NCI-H446 (cell line): ENCODE measurements at regions not wholly inside any gene's neighbourhood (a gene's known extent, or its start where the extent isn't known, plus 50 kb on each side); places are given as distances from the start of the nearest gene placed in this dataset.
"Not testable (repeated sequence)": the region's sequence is repeated elsewhere in the genome, so short reads cannot be mapped to it uniquely, and the experiment has no call there.

Source experiments
- DNase-seq, 2 experiments: peaks; one replicate each; lab custom pipeline; 2025; lab: John Stamatoyannopoulos, UW

DNA sequence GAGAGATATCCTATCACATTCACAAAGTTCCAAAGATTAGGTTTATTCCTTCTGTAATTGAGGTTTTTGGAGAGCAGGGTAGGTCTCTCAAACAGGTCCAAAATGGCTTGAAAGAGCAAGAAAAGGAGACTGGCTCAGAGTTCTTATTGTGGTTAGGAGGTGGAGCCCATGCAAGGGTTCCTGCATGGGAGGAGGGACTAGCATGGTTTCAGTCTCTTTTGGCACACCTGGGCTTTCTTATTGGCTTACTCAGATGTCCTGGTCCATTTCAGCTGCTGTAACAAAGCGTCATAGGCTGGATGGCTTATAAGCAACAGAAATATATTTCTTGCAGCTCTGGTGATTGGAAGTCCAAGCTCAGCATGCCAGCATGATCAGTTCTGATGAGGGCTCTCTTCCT, 493.1 kb downstream of the REEP3 start:
- no peak for DNase-seq

GRCh38 chr10:64023926-64024470, 502.8 kb downstream of the REEP3 start:
- DNase-seq = no peak

- no peak for DNase-seq
Observed at GRCh38 chr10:64033711-64034110, 512.5 kb downstream of the REEP3 start.

GRCh38 chr10:64036321-64036930, 515.2 kb downstream of the REEP3 start:
- peak in 1 of 2 experiments; percentile 23 for DNase-seq

GRCh38 chr10:64037071-64037661, 516.0 kb downstream of the REEP3 start:
- no peak for DNase-seq

DNA sequence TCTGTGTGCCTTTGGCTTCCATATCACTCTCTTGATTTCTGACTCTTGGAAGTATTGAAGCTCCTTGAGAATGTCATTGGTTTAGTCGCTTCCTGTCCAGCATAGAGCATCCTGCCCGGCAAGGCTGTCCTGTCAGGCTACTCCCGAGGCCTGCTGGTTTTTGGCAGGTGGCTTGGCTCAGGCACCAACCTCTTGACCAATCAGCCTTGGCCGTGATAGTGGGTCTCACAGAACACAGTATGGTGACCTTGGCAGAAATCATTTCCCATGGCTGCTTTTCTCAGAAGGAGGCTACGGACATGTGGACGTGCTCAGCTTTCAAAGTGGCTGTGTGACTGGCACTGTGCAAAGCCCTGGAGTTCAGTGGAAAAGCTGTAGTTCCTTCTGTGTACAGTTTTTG, 516.9 kb downstream of the REEP3 start:
- no peak for DNase-seq

DNA sequence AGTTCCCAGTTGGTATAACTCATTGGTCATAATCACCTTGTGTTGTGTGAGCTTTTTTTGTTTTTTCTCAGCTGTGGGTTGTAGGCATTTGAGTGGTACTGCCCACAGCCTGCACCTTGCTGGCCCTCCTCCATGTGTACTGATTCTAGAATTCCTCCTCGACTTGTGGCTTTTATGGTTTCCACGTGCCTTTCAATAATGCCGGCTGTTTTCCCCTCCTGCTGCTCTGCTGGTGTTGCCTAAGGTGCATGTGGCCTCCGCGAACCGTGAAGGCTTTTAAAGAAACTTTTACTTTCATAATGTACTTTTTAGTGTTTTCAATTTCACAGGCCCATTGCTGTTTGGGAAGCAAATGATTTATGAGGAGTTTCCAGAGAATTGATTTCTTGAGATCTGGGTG, 518.0 kb downstream of the REEP3 start:
- DNase-seq = no peak

- DNase-seq = no peak
Observed at GRCh38 chr10:64040781-64041180, 519.6 kb downstream of the REEP3 start.

DNA sequence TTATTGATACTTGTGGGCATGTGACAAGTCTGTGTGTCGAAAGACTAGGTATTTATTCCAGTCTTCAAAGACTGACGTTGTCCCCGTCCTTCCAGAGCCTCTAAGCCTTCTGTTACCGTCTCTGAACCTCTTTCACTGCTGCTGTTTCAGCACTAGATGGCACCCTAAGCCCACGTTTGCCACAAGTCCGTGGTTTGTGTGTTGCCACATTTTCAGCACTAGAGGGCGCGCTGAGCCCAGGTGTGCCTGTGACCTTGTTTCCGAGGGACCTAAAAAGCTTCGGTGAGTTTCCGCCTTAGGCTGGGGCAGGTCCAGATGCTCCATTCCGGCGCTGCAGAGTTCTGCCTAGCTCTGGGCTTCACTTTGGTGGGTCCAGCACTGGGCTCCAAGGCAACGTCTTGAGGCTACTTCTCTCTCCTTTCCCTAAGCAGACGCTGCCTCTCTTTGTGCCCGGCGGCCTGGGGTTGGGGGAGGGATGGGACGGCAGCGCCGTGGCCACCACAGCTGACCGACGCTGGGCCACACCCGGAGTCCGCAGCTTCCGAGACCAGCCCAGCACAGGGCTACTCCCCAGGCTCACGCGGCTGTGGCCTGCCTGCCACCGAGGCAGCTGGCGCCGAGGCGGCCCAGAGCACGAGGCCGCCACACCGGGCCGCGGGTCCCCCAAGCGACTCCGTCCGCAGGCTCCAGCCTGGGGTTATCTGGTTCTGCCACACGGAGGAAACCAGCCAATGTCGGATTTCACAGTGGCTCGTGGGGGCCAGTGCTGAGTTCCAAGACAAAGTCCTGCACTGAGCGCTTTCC, 520.2 kb downstream of the REEP3 start:
- peak in 1 of 2 experiments; percentile 63 for DNase-seq

GRCh38 chr10:64041989-64042490, 520.8 kb downstream of the REEP3 start:
- DNase-seq = no peak

DNA sequence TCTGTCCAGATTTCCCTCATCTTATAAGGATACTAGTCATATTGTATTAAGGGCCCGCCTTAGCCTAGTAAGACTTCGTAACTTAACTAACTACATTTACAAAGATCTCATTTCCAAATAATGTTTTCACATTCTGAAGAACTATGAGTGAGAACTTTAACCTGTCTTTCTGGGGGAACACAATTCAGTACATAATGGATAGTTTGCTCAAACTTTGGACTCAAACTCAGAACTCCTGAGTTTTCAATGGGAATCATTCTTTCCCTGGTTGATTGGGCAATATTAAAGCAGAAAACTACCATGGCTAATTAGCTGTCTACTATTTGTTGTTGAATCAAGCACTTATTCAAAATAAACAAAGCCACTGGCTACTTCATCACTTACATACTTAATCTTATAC, 522.9 kb downstream of the REEP3 start:
- DNase-seq = no peak

GRCh38 chr10:64044957-64045632, 523.9 kb downstream of the REEP3 start:
- not testable (repeated sequence) for DNase-seq

DNA sequence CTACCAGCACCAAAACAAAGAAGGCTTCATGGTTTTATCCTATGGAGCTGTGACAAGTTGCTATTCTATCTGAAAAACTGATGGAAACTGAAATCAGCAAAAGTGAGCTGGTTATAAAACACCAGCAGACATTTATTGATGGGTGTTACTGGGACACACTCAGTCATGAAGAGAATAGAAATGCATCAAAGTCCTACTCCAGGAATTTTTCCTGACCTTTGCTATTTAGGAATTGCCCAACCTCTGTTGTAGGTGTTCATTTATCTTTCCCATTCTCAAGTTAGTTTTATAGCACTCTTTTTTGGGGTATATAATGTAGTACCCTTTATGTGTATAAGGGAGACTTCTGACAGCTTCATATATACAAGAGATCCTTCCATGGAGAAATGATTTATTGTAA, 533.2 kb downstream of the REEP3 start:
- DNase-seq = no peak

DNA sequence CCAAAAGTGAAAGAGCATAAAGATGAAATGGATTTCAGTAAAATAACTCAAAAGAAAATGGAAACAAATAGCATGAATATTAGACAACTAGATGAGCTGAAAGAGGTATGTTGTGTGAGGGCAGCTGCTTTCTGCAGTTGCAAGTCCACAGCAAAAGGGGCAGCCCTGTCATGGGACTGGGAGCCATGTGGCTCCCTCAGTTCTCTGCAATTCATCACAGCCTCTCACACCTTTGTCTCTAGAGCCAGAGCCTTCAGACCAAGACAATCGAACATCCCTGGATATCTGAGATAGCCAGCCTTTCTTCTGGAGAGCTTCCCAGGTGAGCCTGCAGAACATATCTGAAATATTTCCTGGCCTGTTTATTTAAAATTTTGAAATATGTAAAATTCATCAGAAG, 538.7 kb downstream of the REEP3 start:
- no peak for DNase-seq

GRCh38 chr10:64060389-64060788, 539.2 kb downstream of the REEP3 start:
- DNase-seq = no peak

- DNase-seq = no peak
Observed at GRCh38 chr10:64062793-64063192, 541.6 kb downstream of the REEP3 start.

DNA sequence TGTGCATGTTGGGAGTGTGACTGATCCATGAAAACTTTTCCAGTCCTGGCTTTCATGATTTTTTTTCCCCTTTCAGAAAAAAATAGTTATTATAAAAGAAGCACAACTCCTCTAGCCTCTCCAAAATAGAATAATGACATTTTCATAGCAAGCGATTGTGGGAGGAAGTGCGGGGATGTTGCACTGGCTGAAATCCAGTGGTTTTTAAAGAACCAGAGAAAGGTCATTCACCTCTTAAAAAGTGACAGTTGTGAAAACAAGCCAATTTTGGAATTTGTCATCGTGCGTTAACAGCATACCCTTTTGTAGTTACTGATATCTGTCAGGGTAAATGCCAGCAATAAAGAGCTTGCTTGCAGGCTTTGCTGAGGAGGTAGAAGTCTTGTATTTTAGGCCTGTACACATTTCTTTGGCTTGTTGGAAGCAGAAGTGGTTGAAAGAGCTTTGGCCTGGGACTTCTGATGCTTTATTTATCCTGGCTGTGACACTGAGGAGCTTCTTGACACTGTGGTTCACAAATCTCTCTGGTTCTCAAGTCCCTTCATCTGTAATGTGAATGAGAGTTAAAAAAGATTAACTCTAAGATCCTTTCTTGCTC, 545.9 kb downstream of the REEP3 start:
- no peak for DNase-seq

- no peak for DNase-seq
Observed at GRCh38 chr10:64067859-64068258, 546.7 kb downstream of the REEP3 start.

DNA sequence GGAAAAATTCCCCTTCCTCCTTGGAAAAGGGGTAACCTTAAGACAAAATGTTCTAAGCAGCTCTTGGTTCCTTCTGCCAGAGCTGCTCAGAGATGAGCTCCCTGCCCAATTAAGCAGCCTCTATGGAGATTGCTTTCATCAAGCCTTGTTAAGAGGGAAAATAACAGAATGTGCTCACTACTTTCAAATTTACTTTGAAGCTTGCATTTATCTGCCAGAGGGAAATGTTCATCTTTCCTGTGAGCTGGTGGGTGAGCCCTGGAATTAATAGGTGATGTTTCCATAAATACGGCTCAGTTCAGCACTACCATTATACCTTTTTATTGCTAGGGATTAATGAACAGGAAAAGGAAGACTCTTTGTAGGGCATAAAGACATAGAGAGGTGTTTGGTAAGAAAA, 549.0 kb downstream of the REEP3 start:
- DNase-seq = no peak

DNA sequence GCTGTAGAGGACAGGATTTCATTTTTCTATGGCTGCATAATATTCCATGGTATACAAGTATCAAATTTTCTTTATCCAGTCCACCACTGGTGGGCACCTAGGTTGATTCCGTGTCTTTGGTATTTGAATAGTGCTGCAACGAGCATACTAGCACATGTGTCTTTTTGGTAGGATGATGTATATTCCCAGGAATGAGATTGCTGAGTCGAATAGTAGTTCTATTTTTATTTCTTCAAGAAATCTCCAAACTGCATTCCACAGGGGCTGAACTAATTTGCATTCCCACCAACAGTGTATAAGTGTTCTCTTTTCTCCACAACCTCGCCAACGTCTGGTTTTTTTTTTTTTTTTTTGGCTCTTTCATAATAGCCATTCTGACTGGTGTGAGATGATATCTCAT, 550.0 kb downstream of the REEP3 start:
- DNase-seq = no peak

GRCh38 chr10:64075604-64076003, 554.4 kb downstream of the REEP3 start:
- DNase-seq = no peak
